ENCODE measurements at regions not wholly inside any gene's neighbourhood (a gene's known extent, or its start where the extent isn't known, plus 50 kb on each side); places are given as distances from the start of the nearest gene placed in this dataset.

DNA sequence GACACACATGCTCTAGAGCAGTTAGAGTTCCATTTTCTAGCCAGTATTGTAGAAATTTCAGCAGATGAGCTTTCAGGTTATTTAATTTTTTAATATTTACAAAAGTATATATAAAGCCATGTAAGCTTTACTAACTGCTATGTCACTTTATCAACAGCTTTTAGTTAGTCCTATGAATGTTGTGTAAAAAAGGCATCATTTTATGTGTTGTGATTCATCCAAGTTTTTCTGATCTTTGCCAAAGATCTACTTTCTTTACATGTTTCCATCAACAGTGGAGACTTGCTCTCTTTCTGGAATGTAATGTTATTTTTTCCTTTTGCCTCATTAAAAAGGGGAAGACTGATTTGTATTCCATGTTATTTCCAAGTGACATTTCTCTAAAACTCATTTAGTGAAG, 125.2 kb upstream of the TFPI start:
- TF ChIP-seq, protein P1, sequence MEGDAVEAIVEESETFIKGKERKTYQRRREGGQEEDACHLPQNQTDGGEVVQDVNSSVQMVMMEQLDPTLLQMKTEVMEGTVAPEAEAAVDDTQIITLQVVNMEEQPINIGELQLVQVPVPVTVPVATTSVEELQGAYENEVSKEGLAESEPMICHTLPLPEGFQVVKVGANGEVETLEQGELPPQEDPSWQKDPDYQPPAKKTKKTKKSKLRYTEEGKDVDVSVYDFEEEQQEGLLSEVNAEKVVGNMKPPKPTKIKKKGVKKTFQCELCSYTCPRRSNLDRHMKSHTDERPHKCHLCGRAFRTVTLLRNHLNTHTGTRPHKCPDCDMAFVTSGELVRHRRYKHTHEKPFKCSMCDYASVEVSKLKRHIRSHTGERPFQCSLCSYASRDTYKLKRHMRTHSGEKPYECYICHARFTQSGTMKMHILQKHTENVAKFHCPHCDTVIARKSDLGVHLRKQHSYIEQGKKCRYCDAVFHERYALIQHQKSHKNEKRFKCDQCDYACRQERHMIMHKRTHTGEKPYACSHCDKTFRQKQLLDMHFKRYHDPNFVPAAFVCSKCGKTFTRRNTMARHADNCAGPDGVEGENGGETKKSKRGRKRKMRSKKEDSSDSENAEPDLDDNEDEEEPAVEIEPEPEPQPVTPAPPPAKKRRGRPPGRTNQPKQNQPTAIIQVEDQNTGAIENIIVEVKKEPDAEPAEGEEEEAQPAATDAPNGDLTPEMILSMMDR (conservative IDR thresholded peaks at IDR 0.05; ENCODE audit: low read depth, low read length): no peak
- TF ChIP-seq SMC3 (IDR thresholded peaks at IDR 0.05; ENCODE audit: low read depth, low read length) (no peak), POLR2A (IDR thresholded peaks at IDR 0.05; ENCODE audit: low read depth, low read length) (no peak), MAZ (IDR thresholded peaks at IDR 0.05; ENCODE audit: borderline replicate concordance, low read depth, low read length) (no peak)
